HPDE6-E6E7 (cell line): ENCODE measurements at regions not wholly inside any gene's neighbourhood (a gene's known extent, or its start where the extent isn't known, plus 50 kb on each side); places are given as distances from the start of the nearest gene placed in this dataset.

Experiments
- DNase-seq: peaks from one replicate; pipeline ENCODE4 v3.0.0; 2011; ENCODE audit warnings: missing footprints; ENCODE audit errors: extremely low spot score

GRCh38 chr16:86632206-86632605, 53.9 kb downstream of the FOXL1 start:
- DNase-seq, result no peak

- DNase-seq, result no peak
These were observed 54.6 kb downstream of the FOXL1 start for GRCh38 chr16:86632944-86633343.

- peak; percentile 28 for DNase-seq
These were observed 55.9 kb downstream of the FOXL1 start for GRCh38 chr16:86634292-86634691.

- DNase-seq, result no peak
These were observed 57.0 kb downstream of the FOXL1 start for GRCh38 chr16:86635176-86635876.

- no peak for DNase-seq
These were observed 57.6 kb downstream of the FOXL1 start for GRCh38 chr16:86635926-86636325.

- DNase-seq, result no peak
These were observed 59.4 kb downstream of the FOXL1 start for GRCh38 chr16:86637744-86638143.

- no peak for DNase-seq
These were observed 60.3 kb downstream of the FOXL1 start for GRCh38 chr16:86638642-86639041.

GRCh38 chr16:86639354-86639753, 61.0 kb downstream of the FOXL1 start:
- no peak for DNase-seq

GRCh38 chr16:86640265-86640843, 62.0 kb downstream of the FOXL1 start:
- DNase-seq, result no peak

- DNase-seq, result no peak
These were observed 63.7 kb downstream of the FOXL1 start for GRCh38 chr16:86642087-86642486.

- DNase-seq, result no peak
These were observed 65.3 kb downstream of the FOXL1 start for GRCh38 chr16:86643671-86644070.

- no peak for DNase-seq
These were observed 69.2 kb downstream of the FOXL1 start for GRCh38 chr16:86647561-86647960.

- DNase-seq, result no peak
These were observed 71.5 kb downstream of the FOXL1 start for GRCh38 chr16:86649875-86650274.

- DNase-seq, result no peak
These were observed 72.8 kb downstream of the FOXL1 start for GRCh38 chr16:86651013-86651627.

- no peak for DNase-seq
These were observed 73.5 kb downstream of the FOXL1 start for GRCh38 chr16:86651823-86652222.

GRCh38 chr16:86653285-86654006, 75.1 kb downstream of the FOXL1 start:
- DNase-seq, result no peak

GRCh38 chr16:86657972-86658371, 79.6 kb downstream of the FOXL1 start:
- DNase-seq, result no peak

GRCh38 chr16:86660623-86661022, 82.3 kb downstream of the FOXL1 start:
- DNase-seq, result no peak

- no peak for DNase-seq
These were observed 83.4 kb downstream of the FOXL1 start for GRCh38 chr16:86661706-86662105.

GRCh38 chr16:86662195-86662594, 83.8 kb downstream of the FOXL1 start:
- no peak for DNase-seq

GRCh38 chr16:86662740-86663139, 84.4 kb downstream of the FOXL1 start:
- no peak for DNase-seq

GRCh38 chr16:86663685-86664521, 85.6 kb downstream of the FOXL1 start:
- DNase-seq, result no peak
